Fibroblast of lung (primary cell): ENCODE measurements at regions not wholly inside any gene's neighbourhood (a gene's known extent, or its start where the extent isn't known, plus 50 kb on each side); places are given as distances from the start of the nearest gene placed in this dataset.

Source experiments
- CTCF ChIP-seq, 2 donors: IDR thresholded peaks in 1 of 2; conservative IDR thresholded peaks in 1 of 2; 1 replicate in 1 of 2; 2 replicates in 1 of 2; pipeline ENCODE4 v1.5.1; 2011 to 2012; ENCODE audit warnings: low read length in 2 of 2, control low read depth in 1 of 2, inconsistent platforms in 1 of 2, low read depth in 1 of 2, mild to moderate bottlenecking in 1 of 2
- EZH2 ChIP-seq: IDR thresholded peaks from 2 replicates; pipeline ENCODE4 v1.5.1; 2012; ENCODE audit warnings: low read length, control low read depth, mild to moderate bottlenecking; ENCODE audit errors: missing control alignments

- no peak for TF ChIP-seq CTCF (conservative IDR thresholded peaks at IDR 0.05 in 1 of 2, IDR thresholded peaks at IDR 0.05 in 1 of 2; ENCODE audit: low read depth in 1 of 2, low read length in 2 of 2)
- TF ChIP-seq EZH2: no peak
Observed at GRCh38 chr2:215743066-215743465, 270.3 kb downstream of the MREG start.
